ENCODE measurements at regions not wholly inside any gene's neighbourhood (a gene's known extent, or its start where the extent isn't known, plus 50 kb on each side); places are given as distances from the start of the nearest gene placed in this dataset.
"Not testable (repeated sequence)": the region's sequence is repeated elsewhere in the genome, so short reads cannot be mapped to it uniquely, and the experiment has no call there.

GRCh38 chr9:30107134-30107533, 2277.3 kb upstream of the ACO1 start:
- DNase-seq (ENCODE audit: low read depth in 2 of 2): not testable (repeated sequence)

GRCh38 chr9:30116673-30117217, 2267.7 kb upstream of the ACO1 start:
- no peak for DNase-seq (ENCODE audit: low read depth in 2 of 2)

- no peak for DNase-seq (ENCODE audit: low read depth in 2 of 2)
Observed at GRCh38 chr9:30120666-30121065, 2263.8 kb upstream of the ACO1 start.

GRCh38 chr9:30121611-30122010, 2262.8 kb upstream of the ACO1 start:
- no peak for DNase-seq (ENCODE audit: low read depth in 2 of 2)

GRCh38 chr9:30125881-30126280, 2258.6 kb upstream of the ACO1 start:
- DNase-seq (ENCODE audit: low read depth in 2 of 2): no peak

- DNase-seq (ENCODE audit: low read depth in 2 of 2): no peak
Observed at GRCh38 chr9:30127371-30127770, 2257.1 kb upstream of the ACO1 start.

GRCh38 chr9:30140407-30140806, 2244.0 kb upstream of the ACO1 start:
- DNase-seq (ENCODE audit: low read depth in 2 of 2): no peak

GRCh38 chr9:30160570-30160969, 2223.9 kb upstream of the ACO1 start:
- DNase-seq (ENCODE audit: low read depth in 2 of 2): no peak

GRCh38 chr9:30172206-30172605, 2212.2 kb upstream of the ACO1 start:
- no peak for DNase-seq (ENCODE audit: low read depth in 2 of 2)

GRCh38 chr9:30178610-30179009, 2205.8 kb upstream of the ACO1 start:
- DNase-seq (ENCODE audit: low read depth in 2 of 2): no peak

- no peak for DNase-seq (ENCODE audit: low read depth in 2 of 2)
Observed at GRCh38 chr9:30193421-30193820, 2191.0 kb upstream of the ACO1 start.

GRCh38 chr9:30196941-30197340, 2187.5 kb upstream of the ACO1 start:
- no peak for DNase-seq (ENCODE audit: low read depth in 2 of 2)

GRCh38 chr9:30197453-30197852, 2187.0 kb upstream of the ACO1 start:
- DNase-seq (ENCODE audit: low read depth in 2 of 2): no peak

GRCh38 chr9:30197954-30198353, 2186.5 kb upstream of the ACO1 start:
- DNase-seq (ENCODE audit: low read depth in 2 of 2): no peak

- no peak for DNase-seq (ENCODE audit: low read depth in 2 of 2)
Observed at GRCh38 chr9:30198463-30199309, 2185.8 kb upstream of the ACO1 start.

GRCh38 chr9:30201024-30201423, 2183.4 kb upstream of the ACO1 start:
- no peak for DNase-seq (ENCODE audit: low read depth in 2 of 2)

GRCh38 chr9:30235068-30235467, 2149.4 kb upstream of the ACO1 start:
- no peak for DNase-seq (ENCODE audit: low read depth in 2 of 2)

- DNase-seq (ENCODE audit: low read depth in 2 of 2): no peak
Observed at GRCh38 chr9:30235564-30235963, 2148.9 kb upstream of the ACO1 start.

- no peak for DNase-seq (ENCODE audit: low read depth in 2 of 2)
Observed at GRCh38 chr9:30239878-30240277, 2144.6 kb upstream of the ACO1 start.

GRCh38 chr9:30243467-30243866, 2141.0 kb upstream of the ACO1 start:
- DNase-seq (ENCODE audit: low read depth in 2 of 2): no peak

- DNase-seq (ENCODE audit: low read depth in 2 of 2): no peak
Observed at GRCh38 chr9:30244877-30245276, 2139.6 kb upstream of the ACO1 start.

- no peak for DNase-seq (ENCODE audit: low read depth in 2 of 2)
Observed at GRCh38 chr9:30250872-30251271, 2133.6 kb upstream of the ACO1 start.

- no peak for DNase-seq (ENCODE audit: low read depth in 2 of 2)
Observed at GRCh38 chr9:30258094-30258493, 2126.3 kb upstream of the ACO1 start.

Measured in stimulated activated CD4-positive, alpha-beta T cell treated with anti-CD3 and anti-CD28 coated beads, Interleukin-12 subunit alpha, Interleukin-12 subunit beta, amount 100 ng/mL, for 24 hours (primary cell).